ENCODE measurements at regions not wholly inside any gene's neighbourhood (a gene's known extent, or its start where the extent isn't known, plus 50 kb on each side); places are given as distances from the start of the nearest gene placed in this dataset.

DNA sequence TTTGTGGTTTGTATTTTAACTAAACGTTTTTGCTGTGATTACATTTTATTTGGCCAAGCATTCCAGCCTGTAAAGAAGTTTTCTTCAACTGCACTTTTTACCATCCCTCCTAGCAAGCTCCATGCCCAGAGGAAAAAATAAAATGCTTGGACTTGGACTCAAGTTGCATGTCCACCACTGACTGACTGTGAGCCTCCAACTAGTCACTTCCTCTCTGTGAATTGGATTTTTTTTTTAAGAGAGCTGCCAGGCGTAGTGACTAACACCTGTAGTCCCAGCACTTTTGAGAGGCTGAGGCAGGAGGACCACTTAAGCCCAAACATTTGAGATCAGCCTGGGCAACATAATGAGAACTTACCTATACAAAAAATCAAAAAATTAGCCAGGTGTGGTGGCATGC lies 1185.2 kb upstream of the PIK3C3 start:
- no peak for DNase-seq (ENCODE audit: low spot score)
- Mint-ChIP-seq H3K4me3 (no peak overlapping the region), H3K4me1 (ENCODE audit: low read depth) (no peaks in the 10 kb centered on the region), H3K27ac (no peak overlapping the region), H3K36me3 (ENCODE audit: low read depth) (no peaks in the 10 kb centered on the region), H3K27me3 (ENCODE audit: insufficient read depth) (no peaks in the 10 kb centered on the region), H3K9me3 (peaks cover 14% of the 10 kb centered on the region)
- intact Hi-C loops (cut with micrococcal nuclease) = no loop called here

DNA sequence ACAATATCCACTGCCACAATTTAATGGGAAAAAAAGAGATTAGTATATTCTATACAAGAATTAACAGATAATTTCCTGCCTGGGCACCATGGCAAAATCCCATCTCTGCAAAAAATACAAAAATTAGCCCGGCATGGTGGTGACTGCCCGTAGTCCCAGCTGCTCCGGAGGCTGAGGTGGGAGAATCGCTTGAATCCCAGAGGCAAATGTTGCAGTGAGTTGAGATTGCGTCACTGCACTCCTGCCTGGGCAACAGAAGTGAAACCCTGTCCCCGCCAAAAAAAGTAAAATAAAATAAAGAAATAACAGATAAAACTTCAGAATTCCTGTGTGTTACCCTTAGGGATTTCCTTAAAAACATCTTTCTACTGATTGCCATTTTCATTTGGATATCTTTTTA lies 1194.8 kb upstream of the PIK3C3 start:
- intact Hi-C loops (cut with micrococcal nuclease) = no loop called here
- Mint-ChIP-seq H3K4me3 (no peak overlapping the region), H3K27me3 (ENCODE audit: insufficient read depth) (no peaks in the 10 kb centered on the region), H3K4me1 (ENCODE audit: low read depth) (no peaks in the 10 kb centered on the region), H3K36me3 (ENCODE audit: low read depth) (no peaks in the 10 kb centered on the region), H3K27ac (no peak overlapping the region), H3K9me3 (no peaks in the 10 kb centered on the region)
- DNase-seq (ENCODE audit: low spot score) = no peak

DNA sequence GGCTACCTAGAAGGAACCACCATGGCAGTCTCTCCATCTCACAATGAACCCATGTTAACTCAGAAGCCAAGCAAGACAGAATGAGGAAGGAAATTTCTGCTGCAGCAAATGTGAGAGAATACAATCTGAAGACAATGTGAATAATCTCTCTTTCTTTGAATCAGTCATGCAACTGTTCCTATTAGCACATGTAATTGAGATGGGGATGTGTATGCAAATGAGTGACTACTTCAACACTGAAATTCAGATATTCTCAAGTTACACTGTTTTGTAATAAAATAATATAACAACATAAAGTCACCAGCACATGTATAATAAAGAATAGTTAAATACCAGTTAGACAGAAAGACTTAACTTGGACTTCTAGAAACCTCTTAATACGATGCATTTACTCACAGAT lies 1200.6 kb upstream of the PIK3C3 start:
- H3K27me3 Mint-ChIP-seq (ENCODE audit: insufficient read depth) = no peaks in the 10 kb centered on the region
- intact Hi-C loops (cut with micrococcal nuclease) = no loop called here
- H3K27ac Mint-ChIP-seq = no peak overlapping the region
- no peak for DNase-seq (ENCODE audit: low spot score)
- H3K4me1 Mint-ChIP-seq (ENCODE audit: low read depth) = no peaks in the 10 kb centered on the region
- no peaks in the 10 kb centered on the region for H3K36me3 Mint-ChIP-seq (ENCODE audit: low read depth)
- no peaks in the 10 kb centered on the region for H3K9me3 Mint-ChIP-seq
- no peak overlapping the region for H3K4me3 Mint-ChIP-seq

DNA sequence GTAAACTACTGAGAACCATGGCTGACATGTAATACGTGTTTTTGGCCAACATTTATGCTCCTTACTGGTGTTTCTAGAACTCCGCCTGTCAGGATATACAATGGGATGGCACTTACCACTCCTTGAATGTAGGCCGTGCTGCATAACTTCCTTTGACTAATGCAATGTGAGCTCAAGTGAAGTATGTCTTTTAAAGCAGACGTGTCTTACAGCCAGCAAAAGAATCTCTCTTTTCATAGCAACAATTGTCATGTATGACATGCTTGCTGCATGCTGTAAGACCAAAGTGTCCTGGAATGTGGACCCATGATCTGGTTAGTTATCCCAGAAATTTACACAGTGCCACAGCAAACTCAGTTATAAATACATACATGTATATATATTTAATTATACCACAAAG lies 1202.7 kb upstream of the PIK3C3 start:
- H3K9me3 Mint-ChIP-seq = peaks cover 4% of the 10 kb centered on the region
- no peak overlapping the region for H3K27ac Mint-ChIP-seq
- no peaks in the 10 kb centered on the region for H3K4me1 Mint-ChIP-seq (ENCODE audit: low read depth)
- no peak overlapping the region for H3K4me3 Mint-ChIP-seq
- intact Hi-C loops (cut with micrococcal nuclease) = no loop called here
- no peaks in the 10 kb centered on the region for H3K36me3 Mint-ChIP-seq (ENCODE audit: low read depth)
- no peak for DNase-seq (ENCODE audit: low spot score)
- no peaks in the 10 kb centered on the region for H3K27me3 Mint-ChIP-seq (ENCODE audit: insufficient read depth)

DNA sequence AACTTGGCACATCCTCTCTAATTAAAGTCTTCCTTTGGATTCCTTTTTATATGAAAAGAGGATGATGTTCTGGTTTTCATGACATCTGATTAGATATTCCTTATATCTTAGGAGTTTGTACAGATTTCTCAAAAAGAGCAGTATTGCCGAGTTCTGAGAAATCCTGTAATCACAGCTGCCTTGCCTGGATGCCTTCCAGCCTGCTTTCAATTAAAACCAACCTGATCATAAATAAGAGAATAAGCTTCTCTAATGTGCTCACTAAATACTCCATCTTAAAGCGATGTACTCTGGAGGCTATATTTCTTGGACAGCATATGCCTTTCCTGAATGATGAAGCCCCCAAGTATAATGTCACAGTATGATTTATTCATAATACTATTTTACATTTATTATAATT lies 1203.8 kb upstream of the PIK3C3 start:
- no peaks in the 10 kb centered on the region for H3K4me1 Mint-ChIP-seq (ENCODE audit: low read depth)
- DNase-seq (ENCODE audit: low spot score) = no peak
- peaks cover 4% of the 10 kb centered on the region for H3K9me3 Mint-ChIP-seq
- no peak overlapping the region for H3K27ac Mint-ChIP-seq
- no peak overlapping the region for H3K4me3 Mint-ChIP-seq
- intact Hi-C loops (cut with micrococcal nuclease) = no loop called here
- H3K36me3 Mint-ChIP-seq (ENCODE audit: low read depth) = no peaks in the 10 kb centered on the region
- H3K27me3 Mint-ChIP-seq (ENCODE audit: insufficient read depth) = no peaks in the 10 kb centered on the region

DNA sequence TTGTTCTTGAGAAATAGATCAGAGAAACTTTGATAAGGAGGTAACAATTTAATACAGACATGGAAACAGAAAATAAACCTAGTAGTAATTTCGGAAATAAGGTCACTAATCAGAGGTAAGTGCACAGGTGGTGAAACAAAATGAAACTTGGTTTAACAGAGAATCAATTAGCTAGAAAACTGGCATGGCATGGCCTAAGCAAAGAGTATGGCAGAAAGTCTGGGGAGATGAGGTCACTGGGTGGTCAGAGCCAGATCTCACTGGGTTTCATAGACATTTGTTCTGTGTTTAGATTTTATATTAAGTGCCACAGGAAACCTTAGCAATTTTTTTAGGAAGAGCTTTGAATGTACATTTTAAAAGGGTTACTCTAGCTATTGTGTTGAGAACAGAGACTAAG lies 1216.0 kb upstream of the PIK3C3 start:
- no peak overlapping the region for H3K4me3 Mint-ChIP-seq
- intact Hi-C loops (cut with micrococcal nuclease) = no loop called here
- H3K4me1 Mint-ChIP-seq (ENCODE audit: low read depth) = no peaks in the 10 kb centered on the region
- H3K9me3 Mint-ChIP-seq = peaks cover 19% of the 10 kb centered on the region
- H3K36me3 Mint-ChIP-seq (ENCODE audit: low read depth) = no peaks in the 10 kb centered on the region
- DNase-seq (ENCODE audit: low spot score) = no peak
- H3K27ac Mint-ChIP-seq = no peak overlapping the region
- H3K27me3 Mint-ChIP-seq (ENCODE audit: insufficient read depth) = no peaks in the 10 kb centered on the region

DNA sequence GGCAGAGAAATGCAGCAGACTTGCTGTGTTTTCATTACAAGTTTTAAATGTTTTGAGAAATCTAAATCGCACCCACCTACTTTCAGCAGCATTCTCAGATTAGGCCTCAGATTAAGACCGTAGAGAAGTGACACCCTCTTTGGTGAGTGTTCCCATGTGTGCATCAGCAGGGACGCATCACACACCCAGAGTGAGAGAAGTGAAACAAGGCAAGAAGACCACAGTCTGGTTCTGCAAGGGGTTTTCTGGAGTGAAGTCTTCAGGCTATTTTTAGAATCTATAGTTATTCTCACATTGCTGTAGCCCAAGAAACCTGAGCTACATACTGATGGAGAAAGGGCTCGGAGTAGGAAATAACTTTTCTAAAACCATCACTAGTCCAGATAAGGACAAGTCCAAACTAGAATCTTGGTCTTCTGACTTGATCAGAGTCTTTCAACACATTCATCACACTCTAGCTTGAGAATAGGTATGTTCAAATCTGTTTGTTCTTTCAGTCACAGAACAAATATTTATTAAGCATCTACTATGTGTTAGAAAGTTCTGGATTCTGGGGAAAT lies 1216.6 kb upstream of the PIK3C3 start:
- Mint-ChIP-seq H3K36me3 (ENCODE audit: low read depth) (no peaks in the 10 kb centered on the region), H3K27me3 (ENCODE audit: insufficient read depth) (no peaks in the 10 kb centered on the region), H3K9me3 (peaks cover 19% of the 10 kb centered on the region), H3K27ac (no peak overlapping the region), H3K4me3 (no peak overlapping the region), H3K4me1 (ENCODE audit: low read depth) (no peaks in the 10 kb centered on the region)
- DNase-seq (ENCODE audit: low spot score) = no peak
- intact Hi-C loops (cut with micrococcal nuclease) = no loop called here

DNA sequence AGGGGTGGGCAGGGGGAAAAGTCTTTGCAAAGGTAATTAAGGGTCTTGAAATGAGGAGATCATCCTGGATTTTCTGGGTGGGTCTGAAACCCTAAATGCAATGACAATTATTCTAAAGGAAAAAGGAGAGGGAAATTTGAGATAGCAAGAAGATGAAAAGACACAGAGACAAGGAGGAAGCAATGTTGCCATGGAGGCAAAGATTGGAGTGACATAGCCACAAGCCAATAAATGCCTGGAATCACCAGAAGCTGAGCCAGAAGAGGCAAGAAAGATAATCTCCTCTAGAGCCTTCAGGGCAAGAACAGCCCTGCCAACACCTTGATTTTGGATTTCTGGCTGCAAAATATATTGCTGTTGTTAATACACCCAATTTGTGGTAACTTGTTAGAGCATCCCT lies 1246.3 kb upstream of the PIK3C3 start:
- Mint-ChIP-seq H3K4me1 (ENCODE audit: low read depth) (no peaks in the 10 kb centered on the region), H3K36me3 (ENCODE audit: low read depth) (no peaks in the 10 kb centered on the region), H3K27ac (no peak overlapping the region), H3K9me3 (peaks cover 7% of the 10 kb centered on the region), H3K27me3 (ENCODE audit: insufficient read depth) (no peaks in the 10 kb centered on the region), H3K4me3 (no peak overlapping the region)
- DNase-seq (ENCODE audit: low spot score) = no peak
- intact Hi-C loops (cut with micrococcal nuclease) = no loop called here

DNA sequence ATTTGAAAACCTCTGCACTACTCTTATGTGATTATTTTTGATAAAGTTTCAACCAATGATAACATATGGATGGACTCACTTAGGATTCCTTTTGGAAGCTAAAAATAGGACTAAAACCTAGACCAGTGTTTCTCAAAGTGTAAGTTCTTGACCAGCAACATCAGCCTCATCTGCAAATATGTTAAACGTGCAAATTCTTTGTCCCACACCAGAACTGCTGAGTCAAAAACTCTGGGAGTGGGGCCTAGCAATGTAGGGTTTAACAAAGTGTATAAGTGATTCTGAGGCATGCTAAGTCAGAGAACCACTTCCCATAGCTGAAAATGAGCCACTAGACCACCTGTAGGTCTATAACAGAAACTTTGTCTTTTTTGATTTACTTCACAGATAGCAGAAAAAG lies 1247.2 kb upstream of the PIK3C3 start:
- no peak overlapping the region for H3K27ac Mint-ChIP-seq
- H3K4me3 Mint-ChIP-seq = no peak overlapping the region
- peaks cover 4% of the 10 kb centered on the region for H3K9me3 Mint-ChIP-seq
- intact Hi-C loops (cut with micrococcal nuclease) = no loop called here
- DNase-seq (ENCODE audit: low spot score) = no peak
- H3K27me3 Mint-ChIP-seq (ENCODE audit: insufficient read depth) = no peaks in the 10 kb centered on the region
- no peaks in the 10 kb centered on the region for H3K36me3 Mint-ChIP-seq (ENCODE audit: low read depth)
- no peaks in the 10 kb centered on the region for H3K4me1 Mint-ChIP-seq (ENCODE audit: low read depth)

DNA sequence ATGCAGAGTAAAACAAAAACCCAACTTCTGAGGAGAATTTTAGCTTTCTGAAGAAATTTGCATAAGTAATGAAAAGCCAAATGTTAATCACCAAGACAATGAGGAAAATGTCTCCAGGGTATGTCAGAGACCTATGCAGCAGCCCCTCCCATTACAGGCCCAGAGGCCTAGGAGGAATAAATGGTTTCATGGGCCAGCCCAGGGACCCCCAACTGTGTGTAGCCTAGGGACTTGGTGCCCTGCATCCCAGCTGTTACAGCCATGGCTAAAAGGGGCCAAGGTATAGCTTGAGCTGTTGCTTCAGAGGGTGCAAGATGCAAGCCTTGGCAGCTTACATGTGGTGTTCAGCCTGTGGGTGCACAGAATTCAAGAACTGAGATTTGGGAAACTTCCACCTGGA lies 1256.9 kb upstream of the PIK3C3 start:
- Mint-ChIP-seq H3K4me3 (no peak overlapping the region), H3K27ac (no peak overlapping the region), H3K9me3 (peaks cover 4% of the 10 kb centered on the region), H3K4me1 (ENCODE audit: low read depth) (no peaks in the 10 kb centered on the region), H3K36me3 (ENCODE audit: low read depth) (no peaks in the 10 kb centered on the region), H3K27me3 (ENCODE audit: insufficient read depth) (no peaks in the 10 kb centered on the region)
- intact Hi-C loops (cut with micrococcal nuclease) = no loop called here
- no peak for DNase-seq (ENCODE audit: low spot score)

DNA sequence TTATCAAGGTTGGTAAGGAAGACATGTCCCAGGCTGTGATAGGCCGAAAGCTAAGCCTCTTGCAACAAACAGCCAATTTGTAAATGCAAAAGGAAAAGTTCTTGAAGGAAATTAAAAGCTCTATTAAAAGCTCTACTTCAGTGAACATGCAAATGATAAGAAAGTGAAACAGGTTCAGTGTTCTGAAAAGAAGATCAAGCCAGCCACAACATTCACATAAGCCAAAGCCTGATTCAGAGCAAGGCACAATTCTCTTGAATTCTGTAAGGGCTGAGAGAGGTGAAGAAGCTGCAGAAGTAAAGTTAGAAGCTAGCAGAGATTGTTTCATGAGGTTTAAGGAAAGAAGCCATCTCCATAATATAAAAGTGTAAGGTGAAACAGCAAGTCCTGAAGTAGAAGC lies 1259.5 kb upstream of the PIK3C3 start:
- Mint-ChIP-seq H3K9me3 (peaks cover 4% of the 10 kb centered on the region), H3K4me3 (no peak overlapping the region), H3K4me1 (ENCODE audit: low read depth) (no peaks in the 10 kb centered on the region), H3K36me3 (ENCODE audit: low read depth) (no peaks in the 10 kb centered on the region), H3K27ac (no peak overlapping the region), H3K27me3 (ENCODE audit: insufficient read depth) (no peaks in the 10 kb centered on the region)
- intact Hi-C loops (cut with micrococcal nuclease) = no loop called here
- DNase-seq (ENCODE audit: low spot score) = no peak

DNA sequence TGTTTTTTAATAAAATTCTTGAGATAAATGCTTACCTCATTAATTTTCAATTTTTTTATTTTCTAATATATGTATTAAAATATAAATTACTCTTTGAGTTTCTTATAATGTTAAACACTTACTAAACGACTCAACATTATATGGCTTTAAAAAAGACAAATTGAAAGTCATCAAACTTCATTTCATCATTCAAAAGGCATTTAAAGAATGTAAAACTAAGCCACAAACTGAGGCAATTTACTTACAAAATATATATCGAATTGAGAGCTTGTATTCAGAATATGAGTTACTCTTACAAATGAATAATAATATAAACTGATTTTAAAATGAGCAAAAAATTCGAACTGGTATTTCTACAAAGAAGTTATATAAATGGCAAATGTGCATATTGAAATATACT lies 1262.2 kb upstream of the PIK3C3 start:
- Mint-ChIP-seq H3K4me3 (no peak overlapping the region), H3K36me3 (ENCODE audit: low read depth) (no peaks in the 10 kb centered on the region), H3K9me3 (peaks cover 7% of the 10 kb centered on the region), H3K27me3 (ENCODE audit: insufficient read depth) (no peaks in the 10 kb centered on the region), H3K27ac (no peak overlapping the region), H3K4me1 (ENCODE audit: low read depth) (no peaks in the 10 kb centered on the region)
- intact Hi-C loops (cut with micrococcal nuclease) = no loop called here
- no peak for DNase-seq (ENCODE audit: low spot score)

DNA sequence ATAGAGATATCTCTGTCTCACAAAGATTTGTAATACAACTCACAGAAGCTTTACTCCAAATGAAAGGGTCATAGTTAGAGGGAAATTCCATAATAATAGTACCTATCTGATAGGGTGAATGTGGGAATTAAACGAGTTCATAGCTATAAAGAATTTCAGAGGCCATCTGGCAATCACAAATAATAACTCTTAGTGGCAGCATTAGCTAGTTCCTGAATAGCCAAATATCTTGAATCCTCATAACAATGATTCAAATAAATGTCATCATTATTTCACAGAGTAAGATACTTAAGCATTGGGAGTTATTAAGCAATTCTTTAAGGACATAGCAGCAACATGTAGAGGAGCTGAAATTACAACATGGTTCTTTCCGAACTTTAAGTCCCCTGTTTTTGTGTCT lies 1265.0 kb upstream of the PIK3C3 start:
- intact Hi-C loops (cut with micrococcal nuclease) = no loop called here
- H3K4me3 Mint-ChIP-seq = no peak overlapping the region
- no peak for DNase-seq (ENCODE audit: low spot score)
- no peaks in the 10 kb centered on the region for H3K4me1 Mint-ChIP-seq (ENCODE audit: low read depth)
- no peaks in the 10 kb centered on the region for H3K27me3 Mint-ChIP-seq (ENCODE audit: insufficient read depth)
- no peaks in the 10 kb centered on the region for H3K36me3 Mint-ChIP-seq (ENCODE audit: low read depth)
- peaks cover 7% of the 10 kb centered on the region for H3K9me3 Mint-ChIP-seq
- H3K27ac Mint-ChIP-seq = no peak overlapping the region

DNA sequence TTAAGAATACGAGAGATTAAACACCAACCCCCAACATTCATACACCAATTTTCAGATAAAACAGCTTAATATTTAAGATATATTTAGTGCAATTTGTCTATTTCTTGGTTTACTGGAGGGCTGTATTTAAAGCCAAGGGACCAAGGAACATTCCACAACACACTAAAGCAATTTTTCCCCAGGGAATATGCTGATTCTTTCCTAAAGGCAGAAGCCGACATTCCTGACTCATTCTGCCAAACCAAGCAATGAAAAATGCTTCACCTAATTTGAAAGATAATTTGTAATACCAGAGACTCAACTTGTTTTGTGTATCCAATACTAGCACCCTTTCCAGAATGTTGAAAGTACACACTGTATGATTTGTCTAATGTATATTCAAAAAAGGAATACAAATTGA lies 1267.6 kb upstream of the PIK3C3 start:
- H3K4me3 Mint-ChIP-seq = no peak overlapping the region
- intact Hi-C loops (cut with micrococcal nuclease) = no loop called here
- no peak overlapping the region for H3K27ac Mint-ChIP-seq
- H3K27me3 Mint-ChIP-seq (ENCODE audit: insufficient read depth) = no peaks in the 10 kb centered on the region
- no peaks in the 10 kb centered on the region for H3K4me1 Mint-ChIP-seq (ENCODE audit: low read depth)
- H3K9me3 Mint-ChIP-seq = peaks cover 7% of the 10 kb centered on the region
- DNase-seq (ENCODE audit: low spot score) = no peak
- no peaks in the 10 kb centered on the region for H3K36me3 Mint-ChIP-seq (ENCODE audit: low read depth)

All from activated T-helper 1 cell treated with anti-CD3 and anti-CD28 coated beads, Interleukin-12 subunit alpha, Interleukin-12 subunit beta, Interleukin-2, Interleukin-4 antibody, amounts not matched to agents 30 ng/mL and 10 ng/mL and 1 ng/mL, durations not matched to agents 14 hours and 24 hours and 36 hours (primary cell).